AG09309 (cell line): ENCODE measurements at regions not wholly inside any gene's neighbourhood (a gene's known extent, or its start where the extent isn't known, plus 50 kb on each side); places are given as distances from the start of the nearest gene placed in this dataset.

Experiments
- DNase-seq: peaks from one replicate; pipeline ENCODE4 v3.0.0-alpha.2; 2010; ENCODE audit warnings: low read depth
- H3K4me3 ChIP-seq: 2 replicates; pipeline ENCODE4 v1.5.1; 2011; ENCODE audit warnings: mild to moderate bottlenecking, low read depth, low read length, moderate library complexity; ENCODE audit not compliant: control insufficient read depth
- CTCF ChIP-seq: IDR thresholded peaks from 2 replicates; pipeline ENCODE4 v1.5.1; 2011; ENCODE audit warnings: mild to moderate bottlenecking, low read depth, low read length, inconsistent platforms; ENCODE audit not compliant: insufficient read depth, control insufficient read depth; ENCODE audit errors: missing control alignments

- no peak overlapping the region for H3K4me3 ChIP-seq
- TF ChIP-seq CTCF, result no peak
- no peak for DNase-seq
Measured at GRCh38 chr11:15618583-15619032, 503.9 kb downstream of the INSC start.

DNA sequence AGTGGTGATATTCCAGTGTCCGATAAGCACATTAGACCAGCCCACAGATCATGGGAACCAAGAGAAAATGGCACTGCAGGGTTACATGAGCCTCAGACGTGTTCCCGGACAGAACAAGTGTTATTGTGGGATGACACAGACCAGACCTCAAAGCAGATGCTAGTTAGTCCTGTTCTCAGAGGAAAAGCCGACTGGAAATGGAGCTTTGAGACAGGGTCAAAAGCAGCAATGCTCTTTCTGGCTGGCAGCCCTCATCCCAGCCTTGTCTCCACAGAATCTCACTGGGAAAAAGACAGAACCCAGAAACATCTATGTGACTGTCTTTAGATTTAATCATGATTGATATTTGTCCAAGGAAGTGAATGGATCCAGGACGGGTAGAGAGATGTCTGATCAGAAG lies 506.8 kb downstream of the INSC start:
- no peak for DNase-seq
- TF ChIP-seq CTCF, result no peak
- no peak overlapping the region for H3K4me3 ChIP-seq

DNA sequence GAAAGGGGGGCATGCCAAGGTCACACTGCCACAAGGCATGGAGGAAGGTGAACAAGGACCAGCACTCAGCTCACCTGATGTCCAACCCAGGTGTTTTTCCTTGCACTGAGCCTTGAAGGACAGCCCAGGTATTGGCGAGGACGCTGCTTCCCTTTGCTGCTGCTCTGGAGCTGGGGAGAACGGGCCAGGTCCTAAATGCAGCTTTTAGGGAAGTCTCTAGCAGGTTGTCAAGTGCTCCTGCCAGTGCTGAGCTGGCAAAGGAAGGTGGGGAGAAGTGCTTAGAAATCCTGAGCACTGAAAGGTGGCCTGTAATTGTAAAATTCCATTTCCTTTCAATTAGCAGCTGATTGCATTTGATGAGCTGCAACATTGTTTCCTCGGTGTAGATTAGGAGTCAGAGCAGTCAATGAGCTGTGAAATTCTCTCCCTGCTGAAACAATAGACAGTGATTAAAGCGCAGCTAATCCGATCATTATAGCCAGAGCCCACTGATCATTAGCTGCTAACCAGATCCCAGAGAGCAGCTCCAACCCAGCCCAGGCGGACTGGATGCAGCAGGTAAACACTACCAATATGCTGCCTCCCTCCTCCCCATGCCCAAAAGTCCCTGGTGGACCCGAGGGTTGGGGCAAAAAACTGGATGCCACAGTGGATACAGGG lies 507.6 kb downstream of the INSC start:
- H3K4me3 ChIP-seq, result no peak overlapping the region
- DNase-seq, result no peak
- TF ChIP-seq CTCF, result no peak

DNA sequence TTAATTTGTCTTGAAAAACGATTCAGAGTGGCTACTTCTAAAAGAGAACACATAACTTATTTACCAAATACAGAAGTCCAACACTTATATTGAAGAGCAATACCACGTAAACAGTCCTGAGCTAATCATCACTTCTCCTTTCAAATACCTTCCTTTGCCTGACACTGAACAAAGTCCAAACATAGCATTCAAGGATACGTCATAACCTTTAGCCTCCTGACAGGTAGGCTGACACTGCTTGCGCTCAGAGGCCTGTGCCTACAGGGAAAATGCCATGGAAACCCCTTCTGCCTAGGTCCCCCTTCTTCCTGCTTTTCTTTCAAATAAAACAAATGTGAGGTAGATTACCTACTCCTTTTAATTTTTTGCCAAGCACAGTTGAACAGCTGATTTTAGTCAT lies 510.0 kb downstream of the INSC start:
- TF ChIP-seq CTCF, result no peak
- H3K4me3 ChIP-seq, result no peak overlapping the region
- no peak for DNase-seq

DNA sequence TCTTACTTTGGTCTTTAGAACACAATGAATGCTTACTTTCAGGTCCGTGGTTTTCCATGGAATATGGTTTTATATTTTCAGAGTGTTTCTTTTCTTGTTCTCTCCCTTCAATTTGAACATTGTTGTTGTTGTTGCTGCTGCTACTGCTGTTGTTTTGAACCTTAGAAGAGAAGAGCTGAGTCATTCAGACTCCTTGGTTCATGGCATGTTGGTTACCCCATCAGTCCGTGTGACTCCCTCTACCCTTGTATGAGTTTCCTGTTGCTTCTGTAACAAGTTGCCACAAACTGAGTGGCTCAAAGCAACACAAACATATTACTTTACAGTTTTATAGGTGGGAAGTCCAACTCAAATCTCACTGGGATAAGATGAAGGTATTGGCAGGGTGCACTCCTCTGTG lies 511.0 kb downstream of the INSC start:
- no peak for TF ChIP-seq CTCF
- no peak for DNase-seq
- H3K4me3 ChIP-seq, result no peak overlapping the region

DNA sequence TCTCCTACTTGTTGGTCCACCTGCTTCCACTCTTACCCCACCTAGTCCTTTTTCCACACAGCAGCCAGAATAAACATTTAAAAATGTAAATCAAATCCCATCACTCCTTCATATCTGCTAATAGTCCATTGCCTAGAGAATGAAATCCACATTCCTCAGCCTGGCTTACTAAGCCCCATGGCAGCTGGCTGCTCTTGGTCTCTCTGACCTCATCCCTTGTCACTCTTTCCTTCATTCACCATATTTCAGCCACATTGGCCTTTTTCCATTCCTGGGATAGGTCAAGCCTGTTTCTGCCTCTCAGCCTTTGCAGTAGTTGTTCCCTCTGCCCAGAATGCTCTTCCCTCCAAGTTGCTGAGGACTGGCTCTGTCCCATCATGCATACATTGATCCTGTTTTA lies 512.8 kb downstream of the INSC start:
- TF ChIP-seq CTCF, result no peak
- no peak for DNase-seq

More for the DNA sequence above, 512.8 kb downstream of the INSC start:
- H3K4me3 ChIP-seq, result no peak overlapping the region
